Medulla oblongata (tissue), 1 donor: ENCODE measurements at regions not wholly inside any gene's neighbourhood (a gene's known extent, or its start where the extent isn't known, plus 50 kb on each side); places are given as distances from the start of the nearest gene placed in this dataset.

ENCODE experiments used
- DNase-seq: peaks from one replicate; pipeline ENCODE4 v3.0.0-alpha.2; 2015; ENCODE audit errors: extremely low spot score

DNA sequence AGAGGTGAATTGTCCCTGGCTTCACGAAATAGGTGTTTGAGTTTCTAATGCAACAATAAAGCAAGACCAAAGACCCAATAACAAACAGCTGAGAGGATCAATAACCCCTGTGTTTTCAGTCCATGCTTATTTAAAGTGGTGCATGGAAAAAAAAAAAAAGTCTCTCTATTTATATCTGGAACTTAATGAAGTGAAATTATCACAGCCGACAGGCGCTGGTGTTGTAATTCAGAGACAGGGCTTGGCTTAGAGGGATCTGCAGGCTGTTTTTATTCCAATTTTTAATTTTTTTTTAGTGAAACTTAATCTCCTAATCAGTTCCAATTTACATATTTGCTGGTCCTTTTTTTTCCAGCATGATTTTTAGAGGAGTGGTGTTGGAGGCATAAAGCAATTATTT, 858.2 kb upstream of the SOX9 start:
- DNase-seq = no peak

DNA sequence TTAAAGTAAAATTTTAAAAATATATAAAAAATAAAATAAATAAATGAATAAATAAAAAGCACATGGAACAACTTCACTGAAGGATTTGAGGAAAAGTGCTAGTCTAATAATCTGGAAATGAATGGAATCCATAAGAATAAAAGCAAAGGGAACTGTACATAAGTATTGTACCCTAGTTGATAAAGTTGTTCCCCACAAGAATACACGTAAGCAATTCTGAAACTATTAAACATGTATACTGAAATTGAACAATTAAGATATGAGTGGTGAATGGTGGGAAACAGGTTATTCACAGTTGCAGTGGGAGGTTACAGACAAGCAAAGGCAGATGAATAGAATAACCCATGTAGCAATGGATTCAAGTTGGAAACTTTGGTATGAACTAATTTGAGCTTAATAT, 853.2 kb upstream of the SOX9 start:
- no peak for DNase-seq

DNA sequence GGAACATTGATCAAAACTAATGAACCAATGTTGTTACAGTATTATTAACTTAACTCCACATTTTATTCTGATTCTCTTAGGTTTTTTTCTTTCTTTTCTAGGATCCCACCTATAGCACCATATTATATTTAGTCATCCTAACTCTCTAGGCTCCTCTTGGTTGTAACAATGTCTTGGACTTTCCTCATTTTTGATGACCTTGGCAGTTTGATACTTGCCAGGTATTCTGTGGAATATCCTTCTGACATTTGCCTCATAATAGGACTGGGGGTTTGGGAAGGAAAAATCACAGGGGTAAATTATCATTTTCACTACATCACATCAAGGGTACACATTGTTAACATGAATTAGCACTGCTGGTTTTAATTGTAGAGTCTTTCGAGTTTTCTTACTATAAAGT, 851.6 kb upstream of the SOX9 start:
- no peak for DNase-seq

DNA sequence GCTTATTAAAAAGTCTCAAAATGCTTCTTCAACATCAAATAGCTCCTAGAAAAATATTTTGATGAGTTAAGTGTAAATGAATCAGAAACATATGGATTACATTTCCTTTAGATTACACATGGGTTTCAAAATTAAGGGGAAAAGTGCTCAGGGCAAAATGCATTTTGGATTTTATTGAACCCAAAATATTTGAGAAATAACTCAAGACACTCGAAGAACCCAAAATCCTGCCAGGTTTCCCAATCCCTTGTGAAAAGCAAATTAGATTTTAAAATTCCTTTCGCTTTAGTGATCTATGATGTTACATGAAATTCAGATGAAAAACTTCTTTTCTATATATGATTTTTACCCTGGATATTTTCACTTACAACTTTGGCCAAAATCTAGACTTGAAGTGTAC, 847.4 kb upstream of the SOX9 start:
- no peak for DNase-seq

DNA sequence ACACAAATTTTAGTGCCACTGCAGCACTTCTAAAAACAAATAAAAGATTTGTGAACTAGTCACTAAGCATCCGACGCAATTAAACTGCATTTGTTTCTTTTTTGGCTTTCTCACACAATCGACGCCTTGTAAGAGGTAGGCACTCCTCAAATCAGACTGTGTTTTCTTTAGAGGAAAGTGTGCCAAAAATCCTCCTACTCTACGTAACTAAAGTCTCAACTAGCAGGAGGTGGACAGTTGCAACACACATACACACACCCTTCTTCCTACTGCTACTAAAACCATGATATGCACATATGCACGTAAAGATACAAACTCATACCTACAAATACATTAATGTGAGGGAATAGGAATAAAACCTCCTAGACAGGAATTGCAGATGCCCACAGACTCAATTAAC, 844.7 kb upstream of the SOX9 start:
- no peak for DNase-seq

DNA sequence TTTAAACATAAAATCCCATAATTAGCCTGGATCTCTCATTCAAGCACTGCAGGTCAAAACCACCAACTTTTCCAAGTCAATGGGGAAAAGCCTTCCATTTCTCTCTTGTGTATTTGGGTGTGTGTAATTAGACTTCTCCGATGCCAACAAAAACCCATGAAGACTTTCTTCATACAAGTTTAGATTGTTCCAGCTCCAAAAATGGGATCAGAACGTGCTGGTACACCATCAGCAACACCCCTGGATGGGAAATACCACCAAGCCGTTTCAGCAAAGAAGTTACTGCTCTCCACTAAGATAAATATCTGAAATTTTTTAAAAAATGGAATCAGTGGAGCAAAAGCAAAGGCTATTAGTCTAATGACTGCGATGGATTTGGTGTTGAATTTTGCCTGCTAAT, 837.3 kb upstream of the SOX9 start:
- DNase-seq = no peak

DNA sequence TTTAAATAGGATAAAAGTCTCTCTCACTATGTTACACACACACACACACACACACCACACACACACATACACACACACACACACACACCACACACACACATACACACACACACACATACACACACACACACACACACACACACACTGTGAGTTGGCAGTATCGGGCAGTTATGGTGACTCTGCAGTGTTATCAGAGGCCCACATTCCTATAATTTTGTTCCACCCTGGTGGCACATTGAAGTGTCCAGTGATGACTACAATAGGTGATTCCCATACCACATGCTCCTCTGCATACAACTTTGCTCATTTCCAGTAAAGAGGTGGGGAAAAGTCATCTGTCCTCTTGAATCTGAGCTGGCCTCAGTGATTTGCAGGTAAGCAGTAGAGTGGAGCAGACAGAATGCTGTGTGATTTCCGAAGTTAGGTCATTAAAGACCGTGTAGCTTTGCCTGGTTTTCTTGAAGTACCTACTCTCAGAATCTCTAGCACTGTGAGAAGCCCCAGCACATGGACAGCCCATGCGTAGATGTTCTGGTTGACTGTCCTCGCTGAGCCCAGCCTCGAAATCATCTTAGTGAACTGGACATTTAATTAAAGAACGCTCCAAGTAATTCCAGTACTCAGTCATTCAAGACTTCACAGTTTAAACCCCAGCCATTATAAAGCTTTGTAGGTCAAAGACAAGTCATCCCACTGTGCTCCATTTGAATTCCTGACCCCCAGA, 836.6 kb upstream of the SOX9 start:
- DNase-seq = no peak

DNA sequence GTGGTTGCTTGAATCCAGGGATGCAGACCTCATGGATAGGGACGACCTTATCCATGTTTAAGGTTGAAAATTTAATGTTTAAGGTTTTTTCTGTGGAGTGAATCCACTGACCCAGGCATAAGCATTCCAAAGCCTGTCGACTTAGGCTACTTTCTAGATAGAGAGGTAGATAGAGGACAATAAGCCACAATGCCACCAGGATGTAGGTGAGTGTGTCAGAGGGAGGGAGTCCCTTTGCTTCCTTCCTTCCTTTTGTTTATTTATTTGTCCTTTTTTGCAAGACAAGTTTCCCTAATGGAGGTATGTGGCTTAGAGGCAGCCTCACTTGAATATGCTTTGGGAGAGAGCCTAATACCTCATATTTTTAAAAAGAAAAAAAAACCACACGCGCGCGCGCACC, 834.2 kb upstream of the SOX9 start:
- DNase-seq = no peak

DNA sequence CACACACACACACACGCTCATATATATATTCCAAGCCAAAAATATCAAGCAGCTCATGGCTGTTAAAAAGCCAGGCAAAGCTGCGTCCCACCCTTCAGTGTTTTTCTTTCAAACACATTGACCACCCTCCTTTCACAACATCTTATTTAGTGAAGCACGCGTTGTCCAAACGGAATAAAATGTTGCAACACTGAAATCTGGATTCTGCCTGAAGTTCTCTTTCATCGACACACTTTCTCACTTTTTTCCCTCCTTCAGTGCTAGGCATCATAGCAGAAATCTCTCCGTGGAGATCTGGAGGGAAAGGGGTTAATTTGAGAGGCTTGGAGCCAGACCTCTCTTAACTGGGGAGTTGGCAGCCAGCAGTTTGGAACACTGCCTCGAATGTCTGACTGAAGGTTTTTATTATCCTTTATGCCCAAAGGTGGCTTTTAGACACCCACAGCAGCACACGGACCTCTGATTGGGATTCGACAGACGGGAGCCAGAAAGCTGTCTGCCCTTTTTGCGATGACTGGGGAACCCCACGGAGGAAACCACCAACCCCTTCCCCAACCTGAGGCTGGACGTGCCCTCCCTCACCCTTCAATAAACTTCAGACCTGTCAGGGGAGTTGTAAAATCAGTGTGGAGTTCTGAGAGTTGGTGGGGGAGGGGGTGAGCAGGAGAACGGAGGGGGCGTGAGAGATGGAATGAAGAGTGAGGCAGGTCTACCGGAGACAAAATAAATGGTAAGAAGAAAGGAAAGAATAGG, 833.6 kb upstream of the SOX9 start:
- DNase-seq = no peak

DNA sequence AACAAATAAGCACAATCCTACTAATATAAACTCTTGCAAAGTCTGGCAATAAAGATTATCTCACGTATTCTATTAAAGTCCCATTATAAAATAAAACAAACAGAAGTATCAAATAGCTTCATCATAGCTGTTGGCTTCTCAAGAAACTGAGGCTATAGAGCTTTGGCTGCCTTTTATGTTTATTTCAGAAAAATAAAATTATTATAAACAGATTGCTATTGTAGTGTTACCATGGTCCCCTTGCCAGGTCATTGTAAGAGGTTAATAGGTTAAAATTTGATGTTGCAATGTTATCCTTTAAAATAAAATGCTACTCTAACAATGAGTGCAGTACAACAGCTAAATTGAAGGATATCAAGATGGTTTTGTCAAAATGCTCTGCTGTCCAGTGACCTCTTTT, 828.8 kb upstream of the SOX9 start:
- no peak for DNase-seq

DNA sequence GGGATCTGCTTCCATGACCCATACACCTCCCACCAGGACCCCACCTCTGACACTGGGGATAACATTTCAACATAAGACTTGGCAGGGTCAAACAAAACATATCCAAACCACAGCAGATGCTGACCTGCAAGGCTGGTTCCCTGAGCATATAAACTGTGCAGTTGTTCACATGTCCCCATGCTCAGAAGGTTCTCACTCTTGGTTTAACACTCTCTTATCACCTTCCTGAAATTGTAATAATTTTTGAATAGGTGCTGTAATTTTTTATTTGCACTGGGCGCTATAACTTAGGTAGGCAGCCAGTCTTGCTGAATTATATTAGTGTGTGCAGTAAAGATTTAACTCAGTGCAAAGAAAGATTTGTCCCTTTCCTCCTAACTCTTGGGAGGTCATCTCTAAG, 824.8 kb upstream of the SOX9 start:
- DNase-seq = no peak

DNA sequence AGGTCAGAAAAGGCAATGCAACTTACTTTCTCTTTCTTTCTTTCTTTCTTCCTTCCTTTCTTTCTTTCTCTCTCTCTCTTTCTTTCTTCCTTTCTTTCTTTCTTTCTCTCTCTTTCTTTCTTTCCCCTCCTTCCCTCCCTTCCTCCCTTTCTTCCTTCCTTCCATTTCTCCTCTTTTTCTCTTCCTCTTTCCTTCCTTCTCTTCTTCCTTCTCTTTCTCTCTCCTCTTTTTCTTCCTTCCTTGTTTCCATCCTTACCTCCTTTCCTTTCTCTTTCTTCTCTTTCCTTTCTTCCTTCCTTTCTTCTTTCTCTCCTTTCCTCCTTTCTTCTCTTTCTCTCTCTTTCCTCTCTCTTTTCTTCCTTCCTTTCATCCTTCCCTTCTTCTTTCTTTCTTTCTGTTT, 819.8 kb upstream of the SOX9 start:
- DNase-seq = no peak

DNA sequence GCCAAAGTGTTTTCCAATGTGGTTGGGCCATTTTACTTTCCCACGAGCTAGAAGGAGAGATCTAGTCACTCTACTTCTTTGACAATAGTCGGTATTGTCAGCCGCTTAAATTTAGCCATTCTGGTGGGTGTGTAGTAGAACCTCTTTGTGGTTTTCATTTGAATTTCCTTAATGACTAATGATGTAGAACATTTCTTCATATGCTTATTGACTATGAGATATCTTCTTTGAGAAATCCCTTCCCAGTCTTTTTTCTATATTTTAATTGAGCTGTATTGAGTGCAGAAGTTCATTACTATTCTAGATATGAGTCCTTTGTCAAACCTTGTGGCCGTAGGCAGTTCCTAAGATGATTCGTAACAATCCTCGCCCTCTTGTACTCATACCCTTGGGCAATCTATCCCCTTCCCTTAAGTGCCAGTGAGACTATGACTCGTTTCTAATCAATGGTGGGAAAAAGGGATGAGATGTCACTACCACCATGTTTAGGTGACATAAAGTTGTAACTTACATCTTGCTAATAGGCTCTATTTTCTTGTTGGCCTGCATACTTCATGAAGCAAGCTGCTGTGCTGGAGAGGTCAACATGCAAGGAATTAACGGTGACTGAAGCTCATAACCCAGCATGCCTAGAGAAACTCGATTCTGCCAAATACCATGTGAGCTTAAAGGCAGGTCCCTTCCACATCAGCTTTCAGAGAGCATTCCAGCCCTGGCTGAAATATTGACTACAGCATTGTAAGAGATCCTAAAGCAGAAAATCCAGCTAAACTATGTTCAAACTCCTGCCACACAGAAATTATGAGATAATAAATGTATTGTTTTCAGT, 817.9 kb upstream of the SOX9 start:
- DNase-seq = no peak

DNA sequence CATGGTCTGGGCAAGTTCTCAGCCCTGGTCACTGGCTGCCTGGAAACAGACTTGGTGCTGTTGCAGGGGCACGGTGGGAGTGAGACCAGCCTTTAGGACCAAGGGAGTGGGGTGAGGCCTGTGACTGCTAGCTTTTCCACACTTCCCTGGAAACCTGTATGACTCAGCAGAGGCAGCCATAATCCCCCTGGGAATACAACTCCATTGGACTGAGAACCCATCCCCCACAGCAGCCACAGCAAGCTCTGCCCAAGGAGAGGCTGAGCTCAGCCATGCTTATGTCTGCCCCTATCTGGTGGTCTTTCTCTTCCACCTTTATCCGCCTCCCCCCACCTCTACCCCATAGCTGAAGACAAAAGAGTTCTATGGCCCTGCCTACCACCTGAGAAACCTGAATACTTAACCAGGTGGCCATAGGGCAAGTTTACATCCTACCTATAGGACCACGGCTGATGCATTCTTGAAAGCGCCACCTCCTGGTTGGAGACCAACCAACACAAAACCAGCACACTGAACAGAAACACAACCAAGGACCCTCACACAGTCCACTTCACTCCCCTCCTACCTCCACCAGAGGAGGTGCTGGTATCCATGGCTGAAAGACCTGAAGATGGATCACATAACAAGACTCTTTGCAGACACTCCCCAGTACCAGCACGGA, 816.2 kb upstream of the SOX9 start:
- no peak for DNase-seq

DNA sequence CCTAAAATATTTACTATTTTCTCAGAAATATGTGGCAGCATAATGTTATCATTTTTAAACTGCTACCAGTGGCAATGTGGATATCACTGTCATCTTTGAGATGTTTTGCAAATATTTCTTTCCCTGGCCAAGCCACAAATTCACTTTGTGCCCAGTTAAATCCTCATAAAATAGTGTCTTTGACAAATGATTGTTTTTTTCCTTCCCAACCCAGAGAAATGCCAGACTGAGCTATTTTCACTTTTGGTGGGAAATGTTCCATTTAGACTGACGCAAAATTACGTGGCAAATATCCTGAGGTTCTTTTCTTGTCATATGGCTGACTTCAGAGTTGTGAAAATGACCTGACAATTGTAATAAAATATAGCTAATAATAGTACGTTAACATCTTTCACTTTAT, 807.0 kb upstream of the SOX9 start:
- no peak for DNase-seq

DNA sequence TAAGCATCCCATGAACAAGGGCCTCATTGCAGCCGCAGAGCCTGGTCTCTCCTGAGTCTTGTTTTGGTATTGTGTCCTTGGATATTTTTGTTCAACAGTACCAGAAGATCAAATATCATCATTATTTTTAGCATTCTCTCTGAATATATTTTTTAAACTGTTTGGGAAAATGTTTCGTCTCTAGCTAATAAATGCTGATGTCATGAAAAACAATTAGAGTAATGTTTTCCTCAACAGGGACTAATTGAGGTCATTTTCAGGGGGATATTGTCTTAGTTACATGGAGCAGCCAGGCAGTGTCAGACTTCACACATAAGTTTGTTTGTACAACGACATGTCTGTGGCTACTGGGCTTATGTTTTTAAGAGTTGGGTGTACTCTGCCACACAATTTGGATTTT, 805.3 kb upstream of the SOX9 start:
- no peak for DNase-seq

DNA sequence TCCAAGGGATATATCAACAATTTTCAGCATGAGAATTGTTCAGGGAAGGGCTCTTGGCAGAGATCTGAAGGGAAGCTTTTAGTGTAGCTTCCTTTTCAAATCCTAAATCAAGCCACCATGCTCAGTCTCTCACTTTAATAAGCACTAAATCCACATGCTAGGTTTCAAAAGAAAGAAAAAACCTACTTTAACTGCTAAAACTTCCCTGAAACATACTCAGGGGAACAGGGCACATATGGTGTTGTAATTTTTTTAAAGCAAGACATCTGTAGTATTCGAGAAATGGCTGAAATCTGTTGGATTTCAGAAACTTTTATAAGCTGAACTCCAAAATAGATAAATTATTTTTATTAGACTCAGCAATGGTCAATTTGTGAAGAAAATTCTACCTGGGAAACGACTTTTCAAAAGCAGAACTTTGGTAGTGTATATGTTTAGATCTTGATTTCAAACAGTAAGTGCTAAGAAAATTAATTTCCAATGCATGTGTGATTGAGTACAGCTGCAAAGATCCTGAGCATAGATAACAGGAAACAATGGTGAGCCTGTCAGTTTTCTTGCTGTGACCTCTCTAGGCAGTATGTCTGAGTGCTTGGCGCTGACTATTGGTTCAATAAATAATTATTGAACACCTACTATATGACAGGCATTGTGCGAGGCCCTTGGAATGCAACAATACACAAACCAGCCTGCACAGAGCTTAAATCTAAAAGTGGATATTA, 804.5 kb upstream of the SOX9 start:
- no peak for DNase-seq

DNA sequence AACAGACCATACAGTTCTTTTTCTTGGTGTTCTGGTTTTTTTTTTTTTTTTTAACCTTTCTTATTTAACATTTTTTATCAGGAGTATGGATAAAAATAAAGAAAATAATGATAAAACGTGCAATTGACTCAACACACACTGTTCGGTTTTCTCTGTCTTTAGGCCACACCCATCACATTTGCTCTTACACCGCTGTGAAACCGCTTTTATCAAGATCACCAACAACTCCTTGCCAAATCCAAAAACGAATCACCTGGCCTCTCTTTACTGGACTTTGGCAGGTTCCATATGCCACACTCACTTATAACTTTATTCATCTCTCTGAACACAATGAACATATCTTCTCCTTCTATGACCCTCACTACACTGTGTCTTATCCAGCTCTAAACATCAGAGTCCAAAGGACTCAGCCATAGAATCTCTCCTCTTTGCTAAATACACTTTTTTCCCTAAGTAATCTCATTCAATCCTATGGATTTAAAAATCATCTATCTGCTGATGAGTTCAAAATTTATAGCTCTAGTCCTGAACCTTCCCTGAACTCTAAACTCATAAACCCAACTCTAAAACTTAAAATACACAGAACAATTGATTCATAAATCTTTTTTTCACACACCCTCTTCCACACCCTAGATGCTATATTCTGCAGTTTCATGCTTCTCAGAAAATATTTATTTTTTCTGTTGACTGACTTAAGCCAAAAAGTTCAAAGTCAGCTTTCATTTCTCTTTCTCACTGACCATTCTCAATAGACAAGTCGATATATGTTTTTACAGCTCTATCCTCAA, 800.6 kb upstream of the SOX9 start:
- no peak for DNase-seq

DNA sequence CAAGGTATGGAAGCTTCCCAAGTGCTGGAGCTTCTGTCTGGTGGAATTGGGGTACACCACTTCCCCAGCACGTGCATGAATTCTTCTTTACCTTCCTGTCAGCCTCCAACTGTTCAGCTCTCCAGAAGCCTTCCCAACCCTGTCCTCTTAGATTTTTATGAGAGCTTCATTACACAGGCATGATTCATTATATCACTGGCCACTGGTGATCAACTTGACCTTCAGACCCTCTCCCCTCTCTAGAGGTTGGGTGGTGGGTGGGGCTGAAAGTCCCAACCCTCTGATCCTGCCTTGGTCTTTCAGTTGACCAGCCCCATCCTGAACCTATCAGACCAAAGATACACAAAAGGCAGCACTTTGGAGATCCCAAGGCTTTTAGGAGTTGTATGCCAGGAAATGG, 795.7 kb upstream of the SOX9 start:
- DNase-seq = no peak

DNA sequence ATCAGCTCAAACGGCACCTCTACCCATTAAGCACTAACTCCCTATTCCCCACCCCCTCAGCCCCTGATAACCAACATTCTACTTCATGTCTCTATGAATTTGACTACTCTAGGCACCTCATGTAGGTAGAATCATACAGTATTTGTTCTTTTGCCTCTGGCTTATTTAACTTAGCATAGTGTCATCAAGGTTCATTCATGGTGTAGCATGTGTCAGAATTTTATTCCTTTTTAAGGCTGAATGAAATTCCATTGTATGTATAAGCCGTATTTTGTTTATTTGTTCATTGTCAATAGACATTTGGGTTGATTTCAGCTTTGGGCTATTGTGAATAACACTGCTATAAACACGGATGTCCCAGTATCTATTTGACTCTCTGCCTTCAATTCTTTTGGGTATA, 794.9 kb upstream of the SOX9 start:
- DNase-seq = no peak
